Activated gamma-delta T cell (primary cell): ENCODE measurements at regions not wholly inside any gene's neighbourhood (a gene's known extent, or its start where the extent isn't known, plus 50 kb on each side); places are given as distances from the start of the nearest gene placed in this dataset.
"Not testable (repeated sequence)": the region's sequence is repeated elsewhere in the genome, so short reads cannot be mapped to it uniquely, and the experiment has no call there.

Source experiments
- DNase-seq: peaks from one replicate; lab custom pipeline; 2025; lab: John Stamatoyannopoulos, UW

DNA sequence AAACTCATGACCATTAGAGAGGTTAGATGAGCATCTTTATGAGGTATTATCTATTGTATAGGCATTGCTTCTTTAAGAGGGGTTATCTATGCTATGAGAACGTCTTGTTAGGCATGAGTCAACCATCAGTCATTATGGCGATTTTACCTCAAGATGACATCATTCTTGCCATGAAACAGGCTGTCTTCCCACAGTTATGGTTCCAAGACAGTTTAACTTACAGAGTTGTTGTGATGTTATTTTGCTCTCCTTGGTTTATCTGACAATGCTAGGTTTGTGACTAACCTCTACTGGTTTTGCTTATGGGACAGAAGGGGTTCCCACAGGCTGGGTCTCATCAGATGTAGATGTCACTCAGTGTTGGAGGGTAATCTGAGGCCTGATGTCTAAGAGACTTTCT lies 1864.7 kb upstream of the ACO1 start:
- DNase-seq = no peak

DNA sequence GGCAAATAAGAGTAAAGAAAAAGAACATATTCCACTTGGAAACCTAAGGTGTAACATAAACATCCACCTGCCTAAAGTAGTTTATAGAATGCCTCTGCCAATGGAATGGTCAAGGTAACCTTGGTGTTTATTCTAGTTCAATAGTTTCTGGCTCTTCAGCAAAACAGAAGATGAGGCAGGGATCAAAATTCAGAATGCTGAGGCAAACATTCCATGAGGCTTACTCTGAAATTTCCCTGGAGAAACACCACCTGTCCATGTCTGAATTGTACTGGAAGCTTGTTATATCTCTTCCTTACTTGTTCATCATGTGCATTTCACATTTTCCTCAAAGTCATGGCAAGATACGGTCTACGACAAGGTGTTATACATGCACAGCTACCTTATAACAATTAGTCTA lies 1862.4 kb upstream of the ACO1 start:
- DNase-seq = no peak

DNA sequence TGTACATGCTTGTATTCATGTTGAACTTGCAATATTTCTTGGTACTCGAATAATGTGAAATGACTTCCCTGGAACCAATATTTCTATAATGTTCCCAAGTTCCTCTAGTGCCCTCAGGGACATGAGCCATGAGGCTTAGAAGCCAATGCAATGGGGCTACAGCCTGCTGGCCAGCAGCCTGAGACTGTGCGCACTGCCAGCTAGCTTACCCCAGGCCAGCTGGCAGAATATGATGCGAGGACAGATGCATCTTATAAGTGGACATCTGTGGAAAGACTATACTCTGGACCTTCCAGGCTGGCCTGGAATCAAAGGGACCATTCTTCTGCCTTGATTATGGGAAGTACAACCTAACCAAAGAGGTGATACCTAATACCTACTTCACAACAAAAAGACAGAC lies 1862.0 kb upstream of the ACO1 start:
- no peak for DNase-seq

DNA sequence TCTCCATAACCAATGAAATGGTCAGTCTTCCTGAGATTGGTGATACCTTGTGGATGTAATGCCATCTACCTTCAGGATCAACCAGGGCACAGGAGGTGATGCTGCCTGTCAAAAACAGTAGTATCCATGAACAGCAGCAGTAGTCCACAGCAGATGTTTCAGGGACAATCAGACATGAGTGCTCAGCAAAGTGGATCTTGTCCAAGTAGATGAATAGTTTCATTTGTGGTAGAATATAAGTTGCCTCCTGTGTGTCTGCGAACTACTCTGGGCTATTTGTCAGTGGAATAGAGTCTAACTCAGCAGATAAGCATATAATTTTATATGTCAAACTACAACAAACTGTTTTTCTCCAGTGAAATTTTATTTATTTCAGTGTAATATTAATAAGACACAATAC lies 1860.1 kb upstream of the ACO1 start:
- no peak for DNase-seq

DNA sequence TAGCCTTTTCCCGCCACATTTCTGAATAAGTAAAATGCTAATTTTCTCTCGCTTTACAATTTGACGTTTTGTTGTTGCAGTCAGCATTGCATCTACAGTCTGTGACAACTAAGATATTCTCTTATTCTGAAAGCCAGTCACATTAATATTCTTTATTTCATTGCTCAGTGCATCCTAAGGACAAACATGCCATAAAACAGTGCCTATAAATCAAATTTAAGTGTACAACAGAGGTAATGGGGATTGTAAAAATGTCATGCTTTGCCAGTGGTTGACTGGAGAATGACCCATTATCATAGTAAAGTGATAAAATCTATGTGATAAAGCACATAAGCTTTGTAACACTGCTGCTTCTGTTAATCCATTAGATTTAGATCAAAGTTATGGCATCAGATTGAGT lies 1850.0 kb upstream of the ACO1 start:
- DNase-seq = no peak

DNA sequence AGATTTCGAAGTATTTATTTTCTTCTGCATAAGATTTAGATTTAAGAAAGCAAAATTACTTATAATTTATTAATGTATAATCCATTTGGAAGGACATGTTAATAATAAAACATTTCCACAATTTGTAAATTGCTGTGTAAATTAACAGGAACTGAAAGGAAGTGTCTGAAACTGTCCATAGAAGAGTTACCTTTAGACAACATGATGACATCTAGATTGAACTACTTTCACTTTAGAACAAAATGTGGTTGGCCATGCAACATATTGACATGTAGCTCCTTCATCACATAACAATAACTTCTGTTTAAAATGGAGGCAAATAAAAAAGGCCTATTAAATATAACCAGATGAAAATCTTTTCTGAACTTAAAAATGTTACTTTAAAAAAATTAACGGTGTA lies 1849.5 kb upstream of the ACO1 start:
- no peak for DNase-seq

DNA sequence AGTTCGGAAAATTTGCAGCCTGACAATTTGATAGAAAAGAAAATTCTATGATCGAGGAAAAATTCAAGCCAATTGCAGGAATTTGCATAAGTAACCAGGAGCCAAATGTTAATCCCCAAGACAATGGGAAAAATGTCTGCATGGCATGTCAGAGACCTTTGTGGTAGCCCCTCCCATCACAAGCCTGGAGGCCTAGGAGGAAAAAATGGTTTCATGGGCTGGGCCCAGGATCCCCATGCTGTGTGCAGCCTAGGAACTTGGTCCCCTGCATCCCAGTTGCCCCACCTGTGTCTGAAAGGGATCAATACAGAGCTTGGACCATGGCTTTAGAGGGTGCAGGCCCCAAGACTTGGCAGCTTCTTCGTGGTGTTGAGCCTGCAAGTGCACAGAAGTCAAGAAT lies 1847.9 kb upstream of the ACO1 start:
- no peak for DNase-seq

DNA sequence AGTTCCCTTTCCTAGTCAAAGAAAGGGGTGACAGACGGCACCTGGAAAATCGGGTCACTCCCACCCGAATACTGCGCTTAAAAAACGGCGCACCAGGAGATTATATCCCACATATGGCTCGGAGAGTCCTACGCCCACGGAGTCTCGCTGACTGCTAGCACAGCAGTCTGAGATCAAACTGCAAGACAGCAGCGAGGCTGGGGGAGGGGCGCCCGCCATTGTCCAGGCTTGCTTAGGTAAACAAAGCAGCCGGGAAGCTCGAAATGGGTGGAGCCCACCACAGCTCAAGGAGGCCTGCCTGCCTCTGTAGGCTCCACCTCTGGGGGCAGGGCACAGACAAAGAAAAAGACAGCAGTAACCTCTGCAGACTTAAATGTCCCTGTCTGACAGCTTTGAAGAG lies 1844.7 kb upstream of the ACO1 start:
- not testable (repeated sequence) for DNase-seq

DNA sequence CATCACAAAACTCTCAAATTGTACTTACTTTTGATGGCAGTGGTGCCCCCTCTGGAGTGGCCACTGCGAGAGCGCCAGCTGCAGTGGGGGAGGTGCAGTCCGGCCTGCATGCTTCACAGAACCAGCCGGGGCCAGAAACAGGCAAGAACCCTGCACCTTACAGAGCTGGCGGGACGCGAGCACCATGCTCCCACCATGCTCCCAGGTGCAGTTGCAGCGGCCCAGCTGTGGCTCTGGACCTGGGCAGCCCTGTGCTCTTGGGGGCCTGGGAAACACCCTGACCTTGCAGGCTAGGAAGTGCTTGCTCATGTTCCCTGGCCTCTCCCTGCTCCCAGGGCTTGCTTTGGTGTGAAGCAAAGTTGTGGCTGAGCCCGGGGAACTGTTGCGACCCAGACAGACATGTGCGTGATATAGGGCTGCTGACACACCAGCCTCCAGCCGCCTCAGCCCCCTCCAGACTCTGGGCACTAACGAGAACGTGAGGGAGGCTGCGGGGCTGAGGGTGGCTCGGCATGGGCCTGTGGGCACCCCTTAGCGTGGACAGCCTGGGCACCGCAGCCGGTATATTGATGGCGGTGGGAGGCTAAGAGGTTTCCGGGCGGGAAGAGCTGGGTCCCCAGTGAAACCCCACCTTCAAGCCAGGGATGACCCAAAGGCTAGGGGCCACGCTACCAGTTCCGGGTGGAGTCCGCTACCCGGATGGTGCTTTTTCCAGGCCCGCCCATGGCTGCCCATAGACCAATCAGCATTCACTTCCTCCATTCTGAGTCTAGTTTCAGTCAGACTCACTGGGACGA lies 1809.9 kb upstream of the ACO1 start:
- no peak for DNase-seq

DNA sequence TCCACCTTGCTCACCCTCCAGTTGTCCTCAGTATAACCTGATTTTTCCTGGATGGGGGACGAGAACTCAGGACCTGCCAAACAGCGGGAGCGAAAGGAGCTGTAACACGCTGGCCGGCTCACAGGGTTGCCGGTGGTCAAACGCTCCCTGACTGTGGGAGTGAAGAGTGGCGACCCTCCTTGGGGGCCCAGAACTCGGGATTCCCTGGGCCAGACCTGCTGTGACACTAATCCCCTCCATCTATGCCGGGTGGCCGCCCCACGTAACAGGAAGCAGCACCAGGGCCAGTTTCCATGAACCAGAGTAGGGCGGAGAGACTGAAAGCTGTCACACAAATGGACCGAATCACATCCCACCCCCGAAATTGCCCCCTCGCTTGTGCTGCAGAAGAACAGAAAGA lies 1809.2 kb upstream of the ACO1 start:
- no peak for DNase-seq

DNA sequence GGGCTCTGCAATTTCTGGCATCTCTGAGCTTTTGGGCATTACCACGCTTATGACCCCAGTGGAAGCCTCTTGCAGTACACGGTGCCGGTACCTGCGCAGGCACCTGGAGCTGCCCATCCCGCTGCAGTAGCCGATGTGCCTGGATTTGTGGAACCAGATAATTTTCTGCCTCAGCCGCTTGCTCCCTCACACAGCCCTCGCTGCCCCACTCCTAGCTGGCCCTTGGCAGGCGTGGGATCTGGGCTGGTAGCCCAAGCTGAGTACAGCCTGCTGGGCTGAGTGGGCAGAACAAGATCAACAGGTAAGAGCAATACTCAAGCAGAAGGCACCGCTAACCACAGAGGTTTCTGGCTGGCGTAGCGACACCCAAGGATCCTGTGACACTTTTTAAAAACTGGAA lies 1808.8 kb upstream of the ACO1 start:
- DNase-seq = no peak

DNA sequence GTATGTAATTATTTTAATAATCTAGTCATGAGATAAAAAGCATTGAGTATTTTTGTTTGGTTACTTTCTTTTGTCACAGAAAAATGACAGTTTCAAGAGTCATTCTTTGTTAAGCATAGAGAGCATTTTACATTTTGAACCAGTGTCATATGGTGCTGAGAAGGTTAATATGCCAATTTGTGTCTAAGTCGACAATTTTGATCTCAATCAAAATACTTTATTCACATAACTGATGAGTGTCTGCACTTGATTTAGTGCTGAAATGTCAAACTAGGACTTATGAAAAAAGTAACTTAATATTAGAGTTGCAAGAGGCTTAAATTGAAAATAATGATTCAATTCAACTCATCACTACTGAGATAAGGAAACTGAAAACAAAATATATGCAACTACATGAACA lies 1804.6 kb upstream of the ACO1 start:
- no peak for DNase-seq

DNA sequence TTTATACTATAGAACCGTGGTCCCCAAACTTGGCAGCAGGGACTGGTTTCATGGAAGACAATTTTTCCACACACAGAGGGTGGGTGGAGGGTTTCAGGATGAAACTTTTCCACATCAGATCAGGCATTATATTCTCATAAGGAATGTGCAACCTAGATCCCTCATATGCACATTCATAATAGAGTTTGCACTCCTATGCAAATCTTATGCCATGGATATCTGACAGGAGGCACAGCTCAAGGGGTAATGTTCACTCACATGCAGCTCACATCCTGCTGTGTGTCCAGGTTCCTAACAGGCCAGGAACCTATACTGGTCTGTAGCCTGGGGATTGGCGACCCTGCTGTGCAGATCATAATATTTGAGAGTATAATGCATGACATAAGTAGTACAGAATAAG lies 1802.2 kb upstream of the ACO1 start:
- DNase-seq = no peak

DNA sequence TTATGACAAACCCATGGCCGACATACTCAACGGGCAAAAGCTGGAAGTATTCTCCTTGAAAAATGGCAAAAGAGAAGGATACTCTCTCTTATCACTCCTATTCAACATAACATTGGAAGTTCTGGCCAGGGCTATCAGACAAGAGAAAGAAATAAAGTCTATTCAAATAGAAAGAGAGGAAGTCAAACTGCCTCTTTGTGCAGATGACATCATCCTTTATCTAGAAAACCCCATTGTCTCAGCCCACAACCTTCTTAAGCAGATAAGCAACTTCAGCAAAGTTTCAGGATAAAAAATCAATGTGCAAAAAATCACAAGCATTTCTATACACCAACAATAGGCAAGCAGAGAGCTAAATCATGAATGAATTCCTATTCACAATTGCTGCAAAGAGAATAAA lies 1799.9 kb upstream of the ACO1 start:
- no peak for DNase-seq

DNA sequence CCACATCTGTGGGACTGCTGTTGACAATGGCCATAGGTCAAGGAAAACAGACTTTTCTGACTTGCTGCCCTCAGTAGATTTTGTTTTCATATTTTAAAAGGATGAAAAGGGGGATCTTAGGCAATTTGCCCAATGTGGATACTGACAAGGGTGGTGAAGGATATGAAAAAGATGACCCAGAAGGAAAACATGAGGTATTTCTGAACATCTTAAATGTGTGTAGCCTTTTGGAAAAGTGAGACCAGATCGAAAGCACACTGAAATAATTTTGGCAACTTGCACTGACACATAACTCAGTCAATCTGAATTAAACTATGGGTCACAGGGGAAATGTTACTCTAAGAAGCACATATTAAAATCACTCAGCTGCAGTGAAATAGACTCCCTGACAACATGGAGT lies 1793.0 kb upstream of the ACO1 start:
- DNase-seq = no peak

DNA sequence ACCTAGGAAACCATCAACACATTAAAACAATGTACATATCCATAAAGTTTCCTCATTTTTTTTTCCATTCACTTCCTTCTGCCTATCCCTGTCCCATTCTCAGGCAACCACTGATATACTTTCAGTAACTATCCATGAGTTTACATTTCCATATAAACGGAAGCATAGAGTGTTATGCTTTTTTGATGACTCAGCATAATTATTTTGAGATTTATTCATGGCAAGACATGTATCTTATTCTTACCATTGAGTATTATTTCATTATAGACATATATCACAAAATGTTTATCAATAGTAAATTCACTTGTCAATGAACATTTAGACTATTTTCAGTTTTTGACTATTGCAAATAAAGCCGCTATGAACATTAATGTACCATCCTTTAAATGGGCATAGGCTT lies 1786.8 kb upstream of the ACO1 start:
- DNase-seq = no peak

DNA sequence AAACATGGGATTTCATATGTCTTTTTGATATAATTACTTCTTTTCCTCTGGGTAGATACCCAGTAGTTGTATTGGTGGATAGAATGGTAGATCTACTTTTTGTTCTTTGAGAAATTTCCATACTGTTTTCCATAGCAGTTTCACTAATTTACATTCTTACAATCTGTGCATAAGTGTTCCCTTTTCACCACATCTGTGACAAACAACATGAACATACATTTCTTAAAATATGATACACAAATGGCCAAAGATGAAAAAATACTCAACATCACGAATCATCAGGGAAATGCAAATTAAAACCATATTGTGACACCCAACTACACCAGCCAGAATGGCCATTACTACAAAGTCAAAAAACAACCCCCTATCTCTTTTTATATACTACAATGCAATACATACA lies 1778.5 kb upstream of the ACO1 start:
- DNase-seq = no peak

DNA sequence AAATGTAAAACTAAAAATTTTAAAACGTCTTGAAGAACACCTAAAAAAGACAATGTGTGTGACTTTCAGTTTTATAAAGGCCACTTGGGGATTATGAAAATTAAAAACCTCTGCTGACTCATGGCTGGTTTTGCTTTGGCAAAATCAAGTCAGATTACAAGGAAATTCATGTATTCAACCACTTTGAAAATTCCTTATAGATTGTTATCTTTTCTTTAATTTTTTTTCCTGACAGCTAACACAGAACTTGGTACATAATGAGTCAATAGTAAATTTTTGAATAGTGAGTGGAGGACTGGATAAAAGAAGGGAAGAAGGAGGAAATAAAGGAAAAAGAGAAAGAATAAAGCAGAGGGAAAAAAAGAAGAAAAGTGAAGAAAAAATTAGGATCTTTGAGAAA lies 1774.7 kb upstream of the ACO1 start:
- no peak for DNase-seq

DNA sequence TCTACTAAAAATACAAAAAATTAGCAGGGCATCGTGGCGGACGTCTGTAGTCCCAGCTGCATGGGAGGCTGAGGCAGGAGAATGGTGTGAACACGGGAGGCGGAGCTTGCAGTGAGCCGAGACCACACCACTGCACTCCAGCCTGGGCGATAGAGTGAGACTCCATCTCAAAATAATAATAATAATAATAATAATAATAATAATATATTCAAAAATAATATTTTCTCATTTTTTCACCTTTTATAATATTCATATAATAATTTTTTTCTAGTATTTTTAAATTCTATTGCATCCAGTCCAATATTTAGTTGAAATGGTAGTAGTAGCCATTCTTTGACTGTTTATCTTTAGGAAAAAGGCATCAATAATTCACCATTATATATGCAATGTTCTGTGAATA lies 1767.7 kb upstream of the ACO1 start:
- DNase-seq = not testable (repeated sequence)

DNA sequence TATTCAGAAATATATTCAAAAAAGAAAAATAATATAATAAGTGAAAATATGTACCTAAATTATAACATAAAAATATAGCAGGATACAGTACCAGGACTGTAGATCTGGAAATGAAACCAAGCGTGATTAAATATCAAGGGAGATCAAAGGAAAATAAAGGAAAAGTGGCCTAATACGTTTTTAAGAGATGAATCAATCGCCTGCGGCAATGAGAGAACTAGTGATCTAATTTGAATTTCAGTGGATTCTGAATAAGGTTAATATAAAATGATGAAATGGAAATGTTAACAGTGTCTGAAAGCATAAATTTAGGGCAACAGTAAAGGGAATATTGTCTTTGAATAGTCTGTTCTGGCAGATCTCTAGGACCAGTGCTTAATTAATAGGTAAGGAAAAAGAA lies 1761.9 kb upstream of the ACO1 start:
- DNase-seq = no peak

DNA sequence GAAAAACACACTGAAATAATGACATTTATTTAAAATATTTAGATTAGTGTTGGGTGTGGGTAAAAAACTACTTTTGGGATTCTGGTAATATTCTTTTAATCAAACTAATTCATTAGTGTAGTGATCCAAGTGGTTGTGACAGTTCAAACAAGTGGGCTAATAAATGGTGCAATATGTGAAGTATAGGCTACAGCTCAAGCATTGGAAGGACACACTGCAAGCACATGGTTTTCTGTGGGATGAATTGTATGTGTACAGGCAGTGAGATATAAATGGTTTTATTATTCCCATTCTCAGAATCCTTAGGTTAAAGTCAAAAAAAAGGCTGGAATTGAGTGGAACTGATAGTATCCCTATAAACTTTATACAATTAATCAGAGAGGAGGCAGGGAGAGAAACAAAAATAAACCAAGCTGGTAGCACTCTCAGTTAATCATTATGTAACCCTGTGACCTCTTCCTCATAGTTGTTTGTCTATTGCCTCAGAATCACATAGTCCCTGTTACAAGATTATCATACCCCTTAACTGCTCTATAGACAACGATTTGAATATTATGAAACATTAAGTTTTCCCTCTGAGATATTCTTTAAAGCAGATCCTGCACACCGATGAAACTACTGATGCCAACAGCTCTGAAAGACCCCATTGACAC lies 1755.4 kb upstream of the ACO1 start:
- no peak for DNase-seq

DNA sequence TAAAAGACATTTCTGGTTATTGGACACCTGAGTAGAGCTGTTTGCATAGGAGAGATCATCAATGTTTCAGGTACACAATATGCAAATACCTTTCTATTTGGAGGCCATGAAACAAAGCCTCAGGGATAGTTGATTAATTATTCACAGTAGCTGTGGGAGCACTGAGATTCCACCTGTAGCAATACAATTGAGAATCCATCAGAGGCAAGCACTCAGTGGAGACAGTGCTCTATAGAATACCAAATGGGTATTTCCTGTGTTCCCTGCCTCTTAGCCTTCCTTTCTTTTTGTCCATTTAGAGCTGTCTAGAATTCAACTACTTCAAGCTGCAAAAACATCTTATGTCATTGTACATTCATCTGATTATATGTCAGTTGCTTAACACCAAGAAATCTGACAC lies 1754.0 kb upstream of the ACO1 start:
- no peak for DNase-seq

DNA sequence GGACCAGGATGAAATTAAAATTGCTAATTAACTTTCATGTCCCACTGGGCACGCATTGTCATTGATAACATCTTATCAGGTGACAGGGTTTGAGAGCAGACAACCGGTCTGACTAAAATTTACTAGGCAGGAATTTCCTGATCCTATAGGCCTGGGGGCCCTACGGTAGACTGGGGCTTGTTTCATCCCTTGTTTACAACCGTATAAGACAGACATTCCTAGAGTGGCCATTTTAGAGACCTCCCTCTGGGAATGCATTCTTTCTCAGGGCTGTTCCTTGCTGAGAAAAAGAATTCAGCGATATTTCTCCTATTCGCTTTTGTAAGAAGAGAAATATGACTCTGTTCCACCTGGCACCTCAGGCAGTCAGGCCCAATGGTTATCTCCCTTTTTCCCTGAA lies 1737.8 kb upstream of the ACO1 start:
- DNase-seq = not testable (repeated sequence)

DNA sequence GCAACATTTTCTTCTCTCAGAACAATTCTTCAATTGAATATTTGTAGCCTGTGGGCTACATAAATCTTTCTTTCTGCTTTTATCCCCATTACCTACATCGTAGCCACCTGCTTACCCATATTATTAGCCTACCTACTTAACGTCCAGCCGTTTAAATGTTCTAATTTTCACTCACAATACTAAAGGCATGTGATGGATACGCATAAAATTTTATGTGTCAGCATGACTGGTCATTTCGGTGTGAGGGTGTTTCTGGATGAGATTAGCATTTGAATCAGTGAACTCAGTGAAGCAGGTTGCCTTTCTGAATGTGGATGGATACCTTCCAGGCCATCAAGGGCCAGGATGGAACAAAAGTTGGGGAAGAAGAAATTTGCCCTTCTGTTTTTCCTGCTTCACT lies 1722.5 kb upstream of the ACO1 start:
- DNase-seq = no peak
